ENCODE measurements at regions not wholly inside any gene's neighbourhood (a gene's known extent, or its start where the extent isn't known, plus 50 kb on each side); places are given as distances from the start of the nearest gene placed in this dataset.

- TF ChIP-seq POLR2AphosphoS5 (IDR thresholded peaks at IDR 0.05; ENCODE audit: low read depth, low read length) (no peak), RAD21 (IDR thresholded peaks at IDR 0.05 in 1 of 2, conservative IDR thresholded peaks at IDR 0.05 in 1 of 2; ENCODE audit: low read depth in 2 of 2, low read length in 2 of 2) (no peak), TCF12 (IDR thresholded peaks at IDR 0.05; ENCODE audit: low read depth, low read length) (no peak), EZH2 (IDR thresholded peaks at IDR 0.05; ENCODE audit: low read depth, low read length, severe bottlenecking) (no peak), EP300 (IDR thresholded peaks at IDR 0.05; ENCODE audit: borderline replicate concordance in 1 of 2, low read depth in 2 of 2, low read length in 2 of 2) (no peak), GABPA (IDR thresholded peaks at IDR 0.05; ENCODE audit: borderline replicate concordance, insufficient read depth, low read length) (no peak), USF2 (IDR thresholded peaks at IDR 0.05; ENCODE audit: low read length) (no peak), FOSL1 (IDR thresholded peaks at IDR 0.05; ENCODE audit: insufficient read depth, low read depth, low read length) (no peak), POLR2A (IDR thresholded peaks at IDR 0.05; ENCODE audit: control extremely low read depth in 1 of 2, low read depth in 2 of 2, low read length in 2 of 2) (no peak), CEBPB (IDR thresholded peaks at IDR 0.05; ENCODE audit: low read depth, low read length) (no peak), SP2 (IDR thresholded peaks at IDR 0.05; ENCODE audit: low read length) (no peak), SIN3A (conservative IDR thresholded peaks at IDR 0.05 in 1 of 2, IDR thresholded peaks at IDR 0.05 in 1 of 2; ENCODE audit: low read depth in 1 of 2, low read length in 2 of 2) (no peak)
- TF ChIP-seq, protein P1, sequence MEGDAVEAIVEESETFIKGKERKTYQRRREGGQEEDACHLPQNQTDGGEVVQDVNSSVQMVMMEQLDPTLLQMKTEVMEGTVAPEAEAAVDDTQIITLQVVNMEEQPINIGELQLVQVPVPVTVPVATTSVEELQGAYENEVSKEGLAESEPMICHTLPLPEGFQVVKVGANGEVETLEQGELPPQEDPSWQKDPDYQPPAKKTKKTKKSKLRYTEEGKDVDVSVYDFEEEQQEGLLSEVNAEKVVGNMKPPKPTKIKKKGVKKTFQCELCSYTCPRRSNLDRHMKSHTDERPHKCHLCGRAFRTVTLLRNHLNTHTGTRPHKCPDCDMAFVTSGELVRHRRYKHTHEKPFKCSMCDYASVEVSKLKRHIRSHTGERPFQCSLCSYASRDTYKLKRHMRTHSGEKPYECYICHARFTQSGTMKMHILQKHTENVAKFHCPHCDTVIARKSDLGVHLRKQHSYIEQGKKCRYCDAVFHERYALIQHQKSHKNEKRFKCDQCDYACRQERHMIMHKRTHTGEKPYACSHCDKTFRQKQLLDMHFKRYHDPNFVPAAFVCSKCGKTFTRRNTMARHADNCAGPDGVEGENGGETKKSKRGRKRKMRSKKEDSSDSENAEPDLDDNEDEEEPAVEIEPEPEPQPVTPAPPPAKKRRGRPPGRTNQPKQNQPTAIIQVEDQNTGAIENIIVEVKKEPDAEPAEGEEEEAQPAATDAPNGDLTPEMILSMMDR (IDR thresholded peaks at IDR 0.05; ENCODE audit: control extremely low read depth in 1 of 3, insufficient read depth in 1 of 3, low read depth in 1 of 3, low read length in 3 of 3), result no peak
Measured at GRCh38 chr15:77682564-77682963, 49.9 kb upstream of the LINGO1 start.

All from H1 (cell line).